SK-N-SH (cell line): ENCODE measurements at regions not wholly inside any gene's neighbourhood (a gene's known extent, or its start where the extent isn't known, plus 50 kb on each side); places are given as distances from the start of the nearest gene placed in this dataset.

ENCODE experiments used
- CTCF ChIA-PET: fragments of 300-600, 350-600 bp; formaldehyde crosslinking; extraction: SDS; loops from one replicate; lab custom pipeline; 2021; lab: Yijun Ruan, JAX
- POLR2A ChIA-PET: fragments of 350-600 bp; sonication (Branson Sonifier 250); formaldehyde crosslinking; extraction: SDS; loops from one replicate; lab custom pipeline; 2020; ENCODE audit warnings: antibody characterized with exemption, inconsistent platforms; lab: Yijun Ruan, JAX
- DNase-seq: peaks from one replicate; pipeline ENCODE4 v3.0.0; 2012
- H2AFZ ChIP-seq: fragments of 200-600 bp; sonication (generic); 2 replicates; pipeline ENCODE4 v1.8.1; 2016; ENCODE audit warnings: antibody characterized with exemption, mild to moderate bottlenecking, low read depth
- H3F3A ChIP-seq: fragments of 200-600 bp; sonication (generic); replicated peaks from 2 replicates; pipeline ENCODE3; 2016; ENCODE audit warnings: antibody characterized with exemption, mild to moderate bottlenecking; ENCODE audit not compliant: insufficient read depth
- H3K27ac ChIP-seq, 2 experiments: fragments of 200-500 bp in 1 of 2; fragments of 200-600 bp in 1 of 2; sonication (Bioruptor generic) in 1 of 2; sonication (generic), shearing (Covaris generic) in 1 of 2; 2 replicates each; pipeline versions ENCODE4 v1.5.1 to v1.6.1; 2014 to 2016; ENCODE audit warnings: low read depth in 2 of 2, inconsistent platforms in 1 of 2, low read length in 1 of 2, mild to moderate bottlenecking in 1 of 2, mixed read lengths in 1 of 2
- H3K27me3 ChIP-seq: fragments of 200-600 bp; sonication (generic), shearing (Covaris generic); 2 replicates; pipeline ENCODE4 v1.6.1; 2016; ENCODE audit warnings: mixed run types; ENCODE audit not compliant: insufficient read depth
- H3K36me3 ChIP-seq, 2 experiments: fragments of 200-500 bp in 1 of 2; fragments of 200-600 bp in 1 of 2; sonication (Bioruptor generic) in 1 of 2; sonication (generic) in 1 of 2; replicated peaks in 1 of 2; 2 replicates each; pipeline versions ENCODE3 to v1.5.1; 2014 to 2016; ENCODE audit warnings: low read length in 1 of 2, mild to moderate bottlenecking in 1 of 2; ENCODE audit not compliant: insufficient read depth in 2 of 2, control insufficient read depth in 1 of 2
- H3K4me1 ChIP-seq, 2 experiments: fragments of 200-500 bp in 1 of 2; fragments of 200-600 bp in 1 of 2; sonication (Bioruptor generic) in 1 of 2; sonication (generic), shearing (Covaris generic) in 1 of 2; 2 replicates each; pipeline versions ENCODE4 v1.5.1 to v1.6.1; 2014 to 2016; ENCODE audit warnings: low read depth in 1 of 2, low read length in 1 of 2, mixed run types in 1 of 2; ENCODE audit not compliant: insufficient read depth in 2 of 2, control insufficient read depth in 1 of 2
- H3K4me2 ChIP-seq: fragments of 200-600 bp; sonication (generic), shearing (Covaris generic); 2 replicates; pipeline ENCODE4 v1.6.1; 2017; ENCODE audit warnings: mixed run types
- H3K4me3 ChIP-seq, 2 experiments: fragments of 200-500 bp in 1 of 2; fragments of 200-600 bp in 1 of 2; sonication (Bioruptor generic) in 1 of 2; sonication (generic), shearing (Covaris generic) in 1 of 2; 2 replicates each; pipeline versions ENCODE4 v1.5.1 to v1.8.1; 2014 to 2016; ENCODE audit warnings: low read depth in 2 of 2, inconsistent platforms in 1 of 2, low read length in 1 of 2, mild to moderate bottlenecking in 1 of 2, mixed read lengths in 1 of 2, moderate library complexity in 1 of 2
- H3K79me2 ChIP-seq: fragments of 200-600 bp; sonication (generic); 2 replicates; pipeline ENCODE4 v1.8.1; 2017; ENCODE audit warnings: mild to moderate bottlenecking; ENCODE audit not compliant: insufficient read depth
- H3K9ac ChIP-seq: fragments of 200-600 bp; sonication (generic); 2 replicates; pipeline ENCODE4 v1.6.1; 2017; ENCODE audit warnings: mixed run types
- H3K9me2 ChIP-seq: fragments of 200-600 bp; sonication (generic); 2 replicates; pipeline ENCODE4 v1.6.1; 2017; ENCODE audit warnings: mixed run types
- H3K9me3 ChIP-seq: fragments of 200-600 bp; sonication (generic); 2 replicates; pipeline ENCODE4 v1.6.1; 2017; ENCODE audit warnings: mixed run types, mild to moderate bottlenecking, moderate library complexity
- H4K20me1 ChIP-seq: fragments of 200-600 bp; sonication (generic); 2 replicates; pipeline ENCODE4 v1.6.1; 2017; ENCODE audit warnings: mild to moderate bottlenecking, mixed run types; ENCODE audit not compliant: insufficient read depth
- CTCF ChIP-seq: fragments of 200-600 bp; sonication (generic); IDR thresholded peaks from 2 replicates; pipeline ENCODE4 v1.6.1; 2017; ENCODE audit warnings: antibody characterized with exemption, mild to moderate bottlenecking, moderate library complexity
- EZH2phosphoT487 ChIP-seq: fragments of 200-600 bp; sonication (generic); IDR thresholded peaks from 2 replicates; pipeline ENCODE4 v1.6.1; 2017; ENCODE audit warnings: low read depth, mixed run types, mild to moderate bottlenecking, antibody characterized with exemption, moderate library complexity, borderline replicate concordance
- FOSL2 ChIP-seq: IDR thresholded peaks from 2 replicates; pipeline ENCODE4 v1.4.0; 2012; ENCODE audit warnings: low read depth, mild to moderate bottlenecking, moderate library complexity, borderline replicate concordance
- GABPA ChIP-seq: IDR thresholded peaks from 2 replicates; pipeline ENCODE4 v1.4.0; 2012; ENCODE audit warnings: low read depth, mild to moderate bottlenecking
- GATA2 ChIP-seq: sonication (generic); formaldehyde crosslinking; IDR thresholded peaks from 2 replicates; pipeline ENCODE4 v1.5.0; 2020; ENCODE audit warnings: mild to moderate bottlenecking, missing genetic modification reagents
- IRF3 ChIP-seq: fragments of 150-350 bp; IDR thresholded peaks from 2 replicates; pipeline ENCODE4 v1.6.1; 2016; ENCODE audit warnings: mild to moderate bottlenecking, low read depth, low read length
- JUND ChIP-seq: IDR thresholded peaks from 2 replicates; pipeline ENCODE4 v1.4.0; 2012
- MAX ChIP-seq: IDR thresholded peaks from 2 replicates; pipeline ENCODE4 v1.4.0; 2012; ENCODE audit warnings: low read depth
- NFIC ChIP-seq: IDR thresholded peaks from 2 replicates; pipeline ENCODE4 v1.4.0; 2012; ENCODE audit warnings: borderline replicate concordance
- PBX3 ChIP-seq: IDR thresholded peaks from 2 replicates; pipeline ENCODE4; 2012
- POLR2AphosphoS5 ChIP-seq: IDR thresholded peaks from 2 replicates; pipeline ENCODE4 v1.6.1; 2012; ENCODE audit warnings: low read depth, low read length
- RAD21 ChIP-seq: IDR thresholded peaks from 2 replicates; pipeline ENCODE4 v1.6.1; 2012; ENCODE audit warnings: mild to moderate bottlenecking, low read length
- REST ChIP-seq: IDR thresholded peaks from 2 replicates; pipeline ENCODE4 v1.6.1; 2012; ENCODE audit warnings: mild to moderate bottlenecking, low read depth, low read length, moderate library complexity
- RFX5 ChIP-seq: IDR thresholded peaks from 2 replicates; pipeline ENCODE4 v1.6.1; 2012; ENCODE audit warnings: mild to moderate bottlenecking, improper control_type of control experiment, low read length
- RXRA ChIP-seq: IDR thresholded peaks from 2 replicates; pipeline ENCODE4 v1.4.0; 2012; ENCODE audit warnings: low read depth, mild to moderate bottlenecking, borderline replicate concordance
- SMC3 ChIP-seq: IDR thresholded peaks from 2 replicates; pipeline ENCODE4 v1.6.1; 2012; ENCODE audit warnings: low read depth, low read length, improper control_type of control experiment
- TAF1 ChIP-seq: IDR thresholded peaks from 2 replicates; pipeline ENCODE4 v1.6.1; 2012; ENCODE audit warnings: low read depth, mild to moderate bottlenecking, low read length, moderate library complexity, borderline replicate concordance
- USF2 ChIP-seq: fragments of 150-350 bp; IDR thresholded peaks from 2 replicates; pipeline ENCODE4 v1.6.1; 2017; ENCODE audit warnings: antibody characterized with exemption, low read length, low read depth, borderline replicate concordance
- YY1 ChIP-seq: IDR thresholded peaks from 2 replicates; pipeline ENCODE4 v1.4.0; 2012; ENCODE audit warnings: low read depth, mild to moderate bottlenecking
- WGBS: methylation state at CpG from one replicate; pipeline ENCODE4 v1.1.6; 2017; ENCODE audit warnings: low lambda C conversion rate; 5-methylcytosine and 5-hydroxymethylcytosine counted together

- Histone ChIP-seq H3K4me1 (no peaks in the 10 kb centered on the region), H3K27me3 (no peaks in the 10 kb centered on the region), H3K36me3 (no peaks in the 10 kb centered on the region)
- DNase-seq: no peak
- TF ChIP-seq YY1: no peak
- TF ChIP-seq GABPA: no peak
- TF ChIP-seq RXRA: no peak
- no peak for TF ChIP-seq CTCF
- TF ChIP-seq POLR2AphosphoS5: no peak
- no peak for TF ChIP-seq FOSL2
- TF ChIP-seq SMC3: no peak
- TF ChIP-seq IRF3: no peak
- no peak for TF ChIP-seq JUND
- no peak for TF ChIP-seq MAX
- TF ChIP-seq PBX3: no peak
- no peak for TF ChIP-seq REST
- TF ChIP-seq USF2: no peak
- TF ChIP-seq RFX5: no peak
- TF ChIP-seq TAF1: no peak
- TF ChIP-seq RAD21: no peak
- TF ChIP-seq NFIC: no peak
- TF ChIP-seq GATA2 (CRISPR knock-in tag): no peak
- TF ChIP-seq EZH2phosphoT487: no peak
- TF ChIP-seq, all 33 proteins: peak for 0
- H3F3A ChIP-seq: no peaks in the 10 kb centered on the region
- no peak overlapping the region for H3K27ac ChIP-seq
- no peak overlapping the region for H3K4me3 ChIP-seq
- no peaks in the 10 kb centered on the region for H3K9me3 ChIP-seq
- H3K79me2 ChIP-seq: no peaks in the 10 kb centered on the region
- no peaks in the 10 kb centered on the region for H3K9me2 ChIP-seq
- 24% methylated on average over 2 of the region's 2 CpGs for WGBS
- H2AFZ ChIP-seq: no peak overlapping the region
- no peak overlapping the region for H3K4me2 ChIP-seq
- no peak overlapping the region for H3K9ac ChIP-seq
- CTCF ChIA-PET: no interaction called here
- H4K20me1 ChIP-seq: no peaks in the 10 kb centered on the region
- POLR2A ChIA-PET: no interaction called here
Measured at GRCh38 chr14:82341261-82341810, 807.7 kb upstream of the SEL1L start.
